Stimulated activated CD4-positive, alpha-beta T cell treated with anti-CD3 and anti-CD28 coated beads, Interleukin-1b, Interleukin-23, amount 100 ng/mL, for 4 hours (primary cell): ENCODE measurements at regions not wholly inside any gene's neighbourhood (a gene's known extent, or its start where the extent isn't known, plus 50 kb on each side); places are given as distances from the start of the nearest gene placed in this dataset.

Experiments used
- DNase-seq, 2 donors: peaks; one replicate each; pipeline ENCODE4 v3.0.0-alpha.2; 2020; ENCODE audit warnings: low read depth in 2 of 2

DNA sequence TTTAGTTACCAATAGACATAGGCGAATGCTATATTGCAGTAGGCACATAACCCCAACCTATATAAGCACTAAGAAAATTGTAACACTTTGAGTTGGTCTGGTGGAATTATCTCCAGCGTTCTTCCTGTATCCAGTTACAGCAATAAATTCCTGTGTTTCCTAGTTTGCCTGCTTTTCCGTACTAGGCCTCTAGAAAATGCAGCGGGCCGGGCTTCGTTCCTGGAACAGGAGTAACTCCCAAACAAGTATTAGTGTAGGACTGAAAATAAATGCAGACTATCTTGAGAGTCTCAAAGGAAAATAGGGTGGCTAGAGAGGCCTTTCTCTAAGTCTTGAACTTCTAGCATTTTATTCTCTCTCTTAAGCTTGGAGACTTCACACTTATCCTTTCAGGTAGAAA is 159.8 kb downstream of the OR13H1 start:
- no peak for DNase-seq

DNA sequence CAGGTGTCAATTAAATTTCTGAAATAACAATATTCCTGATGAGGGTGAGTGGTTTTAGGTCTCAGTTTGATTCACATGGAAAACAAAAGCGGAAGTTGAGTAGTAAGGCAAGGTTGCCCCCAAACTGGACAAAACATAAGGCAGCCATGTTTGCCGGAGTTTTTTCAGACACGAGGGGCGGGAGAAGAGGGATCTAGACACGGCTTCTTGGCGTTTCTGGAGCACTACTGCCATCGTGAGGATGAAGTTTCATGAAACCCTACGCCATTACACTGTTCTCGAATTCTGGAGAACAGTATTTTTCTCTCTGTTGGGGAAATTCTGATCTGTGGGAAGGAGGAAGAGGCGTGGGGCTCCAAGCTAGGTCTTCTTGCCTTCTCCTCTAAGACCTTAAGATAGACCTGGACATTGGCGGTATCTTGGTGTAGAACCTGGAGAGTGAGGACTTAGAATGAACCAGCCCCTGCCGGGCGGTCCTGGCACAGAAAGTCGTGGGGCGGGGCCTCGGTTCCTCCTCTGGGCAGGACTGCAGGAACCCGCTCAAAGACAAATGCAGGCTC is 160.3 kb downstream of the OR13H1 start:
- DNase-seq, result peak in 1 of 2 donors; percentile 91

DNA sequence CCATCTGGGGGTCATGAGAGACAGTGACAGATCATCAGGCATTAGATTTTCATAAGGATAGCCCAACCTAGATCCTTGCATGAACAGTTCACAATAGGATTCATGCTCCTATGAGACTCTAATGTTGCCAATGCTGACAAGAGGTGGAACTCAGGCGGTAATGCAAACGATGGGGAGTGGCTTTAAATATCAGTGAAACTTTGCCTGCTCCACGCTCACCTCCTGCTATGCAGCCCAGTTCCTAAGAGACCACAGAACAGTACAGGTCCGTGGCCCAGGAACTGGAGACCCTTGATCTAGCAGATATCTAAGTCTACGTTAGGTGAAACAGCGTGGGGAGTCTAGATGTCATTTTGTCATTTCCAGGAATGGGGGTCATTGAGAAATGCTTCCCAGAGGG is 165.7 kb downstream of the OR13H1 start:
- no peak for DNase-seq

DNA sequence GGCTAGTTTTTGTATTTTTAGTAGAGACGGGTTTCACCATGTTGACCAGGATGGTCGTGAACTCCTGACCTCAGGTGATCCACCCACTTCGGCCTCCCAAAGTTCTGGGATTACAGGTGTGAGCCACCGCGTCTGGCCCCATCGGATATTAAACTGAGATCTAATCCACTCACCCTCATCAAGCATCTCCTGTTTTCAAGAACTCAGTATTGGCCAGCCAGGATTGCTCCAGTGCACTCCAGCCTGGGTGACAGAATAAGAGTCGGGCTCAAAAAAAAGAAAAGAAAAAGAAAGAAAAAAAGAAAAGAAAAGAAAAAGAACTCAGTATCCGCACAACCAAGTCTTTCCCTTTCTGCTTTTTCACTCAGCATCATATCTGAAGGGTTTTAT is 167.6 kb downstream of the OR13H1 start:
- DNase-seq, result no peak

DNA sequence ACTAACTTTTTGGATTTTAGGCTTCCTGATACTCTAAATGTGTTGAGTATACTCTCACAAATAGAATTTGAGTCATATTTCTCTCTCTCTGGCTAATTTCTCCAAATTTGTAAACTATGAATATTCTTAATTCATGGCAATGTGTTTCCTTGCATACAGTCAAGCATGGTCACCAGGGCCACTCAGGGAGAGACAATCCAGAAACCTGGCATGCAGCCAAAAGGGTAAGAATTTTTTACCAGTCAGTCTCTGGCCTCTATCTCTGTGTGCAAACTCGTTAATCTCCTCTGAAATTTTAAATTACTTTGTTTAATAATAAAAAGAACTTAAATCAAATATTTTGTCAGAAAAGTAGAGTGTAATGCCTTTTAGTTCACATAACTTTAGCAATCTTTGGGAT is 179.8 kb downstream of the OR13H1 start:
- DNase-seq, result no peak

DNA sequence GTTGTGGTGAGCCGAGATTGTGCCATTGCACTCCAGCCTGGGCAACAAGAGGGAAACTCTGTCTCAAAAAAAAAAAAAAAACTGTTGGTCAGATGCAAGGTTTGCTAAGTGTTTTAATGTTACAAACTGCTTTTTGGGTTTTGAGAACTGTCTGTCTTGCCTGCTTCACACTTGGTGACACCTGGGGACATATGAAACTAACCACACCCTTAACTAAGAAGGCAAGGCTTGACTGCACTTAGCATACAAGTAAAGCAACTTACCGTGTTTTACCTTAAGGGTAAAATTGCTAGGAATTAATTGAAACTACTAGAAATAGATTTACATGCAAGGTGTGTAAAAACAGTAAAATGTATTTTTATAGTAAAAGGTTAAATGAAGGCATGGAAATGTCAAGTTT is 180.4 kb downstream of the OR13H1 start:
- no peak for DNase-seq

DNA sequence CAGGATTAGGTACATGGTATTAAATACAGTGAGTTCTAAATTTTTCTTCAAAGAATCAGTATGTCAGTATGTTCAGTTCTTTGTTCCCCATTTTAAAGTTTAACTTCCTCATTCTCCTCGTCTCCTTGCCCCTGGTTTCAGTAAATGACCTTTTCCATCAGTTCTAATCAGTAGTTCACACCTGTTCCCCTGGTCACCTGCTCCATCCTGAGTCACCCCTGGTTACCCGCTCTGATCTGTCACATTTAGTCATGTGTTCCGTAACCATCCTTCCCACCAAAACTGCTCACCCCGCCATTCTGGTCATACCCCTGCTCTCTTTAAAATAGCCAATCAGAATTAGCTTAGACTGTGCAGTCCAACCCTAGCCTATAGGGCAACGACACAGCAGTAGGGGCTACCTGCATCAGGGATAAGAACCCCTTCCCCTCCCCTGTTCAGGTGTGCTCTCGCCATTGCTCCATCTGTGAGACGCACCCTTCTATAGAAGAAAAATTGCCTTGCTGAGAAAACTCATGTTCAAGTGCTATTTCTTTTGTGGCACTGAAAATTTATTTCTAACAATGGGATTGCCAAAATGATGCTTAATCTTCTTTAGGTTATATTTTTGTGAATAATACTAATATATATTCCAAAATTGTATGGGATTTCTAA is 181.3 kb downstream of the OR13H1 start:
- DNase-seq, result no peak

DNA sequence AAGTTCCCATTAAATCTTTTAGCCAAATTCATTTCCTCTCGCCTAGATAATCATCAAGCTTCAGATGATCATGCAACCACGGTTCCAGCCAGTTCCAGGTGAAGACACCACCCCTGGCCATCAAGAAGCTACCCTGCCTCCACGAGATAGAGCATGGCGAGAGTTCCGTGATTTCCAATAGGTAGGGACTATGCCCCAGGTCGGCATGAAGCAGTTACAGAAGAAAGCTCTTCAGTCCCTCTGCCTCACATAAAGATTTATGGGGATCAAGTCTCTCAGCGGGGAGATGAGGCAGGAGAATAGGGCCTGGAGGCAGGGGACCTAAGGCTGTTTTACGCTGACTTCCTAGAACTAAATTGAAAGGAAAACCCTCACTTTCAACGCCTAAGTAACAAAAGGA is 183.9 kb downstream of the OR13H1 start:
- DNase-seq, result no peak

DNA sequence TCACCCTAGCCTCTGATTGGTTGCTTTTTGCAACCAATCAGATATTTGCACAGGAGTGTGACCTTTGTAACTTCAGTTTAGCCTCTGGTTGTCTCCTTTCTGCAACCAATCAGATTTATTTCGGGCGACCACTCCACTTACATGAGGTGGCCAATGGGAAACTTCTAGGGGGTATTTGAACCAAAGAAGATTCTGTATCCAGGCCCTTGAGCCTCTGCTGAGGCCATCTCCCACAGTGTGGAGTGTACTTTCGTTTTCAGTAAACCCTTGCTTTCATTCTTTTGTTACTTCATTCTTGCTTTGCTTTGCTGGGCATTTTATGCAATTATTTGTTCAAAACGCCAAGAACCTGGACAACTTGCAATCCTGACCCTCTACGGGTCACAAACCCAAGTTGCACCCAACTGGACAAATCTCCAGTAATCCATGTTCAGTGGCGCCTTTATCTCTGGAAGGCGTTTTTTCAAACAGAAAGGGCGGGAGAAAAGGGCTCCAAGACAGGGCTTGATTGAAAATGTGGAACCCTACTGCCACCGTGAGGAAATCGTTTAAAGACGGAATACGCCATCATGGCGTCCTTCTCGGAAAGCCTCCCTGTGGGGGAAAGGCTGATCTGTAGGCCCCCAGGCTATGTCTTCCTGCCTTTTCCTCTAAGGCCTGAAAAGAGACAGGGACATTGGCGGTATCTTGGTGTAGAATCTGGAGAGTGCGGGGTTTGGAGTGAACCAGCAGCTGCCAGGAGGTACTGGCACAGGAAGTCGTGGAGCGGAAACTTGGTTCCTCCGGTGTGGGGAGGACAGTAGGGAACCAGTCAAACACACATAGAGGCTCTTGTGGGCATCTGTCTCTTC is 184.6 kb downstream of the OR13H1 start:
- peak in 1 of 2 donors; percentile 80 for DNase-seq

DNA sequence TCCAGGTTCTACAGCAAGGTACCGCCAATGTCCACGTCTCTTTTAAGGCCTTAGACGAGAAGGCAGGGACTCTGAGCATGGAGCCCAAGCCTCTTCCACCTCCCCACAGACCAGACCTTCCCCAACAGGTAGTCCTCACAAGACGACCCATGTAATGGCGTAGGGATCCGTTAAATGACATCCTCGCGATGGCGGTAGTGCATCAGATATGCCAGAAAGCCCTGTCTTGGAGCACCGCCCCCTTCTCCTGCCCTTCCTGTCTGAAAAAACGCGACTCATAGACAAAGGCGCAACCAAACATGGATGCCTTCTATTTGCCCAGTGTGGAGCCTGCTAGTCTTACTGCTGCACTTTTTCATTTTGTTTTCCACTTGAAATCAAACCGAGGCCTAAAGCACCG is 185.4 kb downstream of the OR13H1 start:
- peak in 1 of 2 donors; percentile 66 for DNase-seq

DNA sequence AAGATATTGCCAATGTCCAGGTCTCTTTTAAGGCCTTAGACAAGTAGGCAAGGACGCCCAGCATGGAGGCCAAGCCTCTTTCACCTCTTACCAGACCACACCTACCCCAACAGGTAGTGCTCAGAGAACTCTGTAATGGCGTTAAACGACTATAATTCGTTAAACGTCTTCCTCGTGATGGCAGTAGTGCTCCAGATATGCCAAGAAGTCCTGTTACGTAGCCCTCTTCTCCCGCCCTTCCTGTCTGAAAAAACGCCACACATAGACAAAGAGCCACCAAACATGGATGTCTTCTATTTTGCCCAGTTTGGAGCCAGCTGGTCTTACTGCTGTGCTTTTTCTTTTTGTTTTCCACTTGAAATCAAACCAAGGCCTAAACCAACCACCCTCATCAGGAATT is 190.7 kb downstream of the OR13H1 start:
- DNase-seq, result peak in 1 of 2 donors; percentile 68

DNA sequence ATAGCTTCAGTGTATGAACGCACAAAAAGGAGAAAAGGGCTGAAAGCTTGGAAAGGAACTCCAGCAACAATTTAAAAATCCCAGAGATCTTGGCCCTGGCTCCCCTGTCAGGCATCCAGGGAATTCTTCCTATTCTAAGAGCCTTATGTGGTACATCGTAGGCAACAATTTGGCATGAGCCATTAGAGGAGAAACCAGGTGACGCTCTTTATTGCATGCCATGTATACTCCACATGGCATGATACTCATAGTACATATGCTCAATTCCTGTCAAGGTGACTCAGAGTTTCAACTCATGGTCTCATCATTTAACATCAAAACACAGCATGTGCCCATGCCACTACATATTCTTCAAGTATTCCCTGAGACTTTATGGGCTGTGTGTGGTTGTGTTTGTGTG is 191.3 kb downstream of the OR13H1 start:
- DNase-seq, result no peak

DNA sequence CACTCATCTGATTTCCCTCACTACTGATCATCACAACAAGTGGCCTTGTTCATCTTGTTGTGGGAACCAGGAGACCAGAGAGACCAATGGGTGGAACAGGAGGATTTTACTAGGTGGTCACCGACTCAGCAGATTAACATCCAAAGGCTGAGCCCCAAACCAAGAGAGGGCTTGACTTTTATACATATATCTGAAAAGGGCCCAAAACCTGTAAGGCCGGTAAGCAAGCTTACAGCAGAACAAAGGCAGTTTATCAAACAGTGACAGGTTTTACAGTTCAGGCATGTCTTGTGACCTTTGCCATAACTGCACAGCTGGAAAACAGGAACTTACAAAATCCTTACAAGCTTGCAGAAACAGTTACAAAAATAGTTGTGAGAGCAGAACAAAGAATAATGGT is 195.9 kb downstream of the OR13H1 start:
- DNase-seq, result no peak

DNA sequence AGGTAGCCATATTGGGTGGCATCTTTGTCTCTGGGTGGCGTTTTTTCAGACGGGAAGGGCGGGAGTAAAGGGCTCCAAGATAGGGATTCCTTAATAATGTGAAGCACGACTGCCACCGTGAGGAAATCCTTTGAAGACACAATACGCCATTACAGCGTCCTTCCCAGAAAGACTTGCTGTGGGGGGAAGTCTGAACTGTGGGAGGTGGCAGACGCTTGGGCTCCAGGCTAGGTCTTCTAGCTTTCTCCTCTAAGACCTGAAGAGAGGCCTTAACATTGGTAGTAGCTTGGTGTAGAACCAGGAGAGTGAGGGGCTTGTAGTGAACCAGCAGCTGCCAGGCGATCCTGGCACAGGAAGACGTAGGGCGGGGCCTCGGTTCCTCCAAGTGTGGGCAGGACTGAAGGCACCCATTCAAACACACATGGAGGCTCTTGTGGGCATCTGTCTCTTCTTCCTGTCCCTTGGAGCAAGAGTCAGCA is 197.3 kb downstream of the OR13H1 start:
- DNase-seq, result peak in 1 of 2 donors; percentile 77

DNA sequence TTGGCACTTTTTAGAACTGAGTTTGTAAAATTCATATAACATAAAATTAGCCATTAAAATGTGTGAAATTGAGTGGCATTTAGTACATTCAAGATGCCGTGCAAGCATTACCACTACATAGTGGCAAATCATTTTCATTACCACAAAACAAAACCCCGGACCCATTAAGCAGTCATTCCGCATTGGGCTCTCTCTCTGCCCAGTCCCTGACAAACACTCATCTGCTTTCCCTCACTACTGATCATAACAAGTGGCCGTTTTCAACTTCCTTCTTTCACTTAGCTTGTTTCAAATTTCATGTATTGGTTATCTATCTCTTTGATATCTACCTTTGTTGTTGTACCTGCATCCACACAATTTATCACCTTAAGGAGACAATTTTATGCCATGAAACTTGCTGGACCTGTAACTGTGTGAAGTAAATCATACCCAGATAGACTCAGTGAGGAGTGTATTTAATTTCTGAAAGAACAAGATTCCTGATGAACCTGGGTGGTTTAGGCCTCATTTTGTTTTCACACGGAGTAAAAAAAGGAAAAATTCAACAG is 202.1 kb downstream of the OR13H1 start:
- no peak for DNase-seq

DNA sequence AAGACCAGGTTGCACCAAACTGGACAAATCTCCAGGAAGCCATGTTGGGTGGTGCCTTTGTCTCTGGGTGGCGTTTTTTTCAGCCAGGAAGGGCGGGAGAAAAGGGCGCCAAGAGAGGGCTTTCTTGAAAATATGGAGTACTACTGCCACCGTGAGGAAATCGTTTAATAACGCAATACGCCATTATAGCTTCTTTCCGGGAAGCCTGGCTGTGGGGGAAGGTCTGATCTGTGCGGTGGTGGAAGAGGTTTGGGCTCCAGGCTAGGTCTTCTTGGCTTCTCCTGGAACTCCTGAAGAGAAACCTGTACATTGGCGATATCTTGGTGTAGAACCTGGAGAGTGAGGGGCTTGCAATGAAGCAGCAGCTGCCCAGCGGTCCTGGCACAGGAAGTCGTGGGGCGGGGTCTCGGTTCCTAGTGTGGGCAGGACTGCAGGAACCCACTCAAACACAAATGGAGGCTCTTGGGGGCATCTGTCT is 202.7 kb downstream of the OR13H1 start:
- peak in 1 of 2 donors; percentile 68 for DNase-seq

DNA sequence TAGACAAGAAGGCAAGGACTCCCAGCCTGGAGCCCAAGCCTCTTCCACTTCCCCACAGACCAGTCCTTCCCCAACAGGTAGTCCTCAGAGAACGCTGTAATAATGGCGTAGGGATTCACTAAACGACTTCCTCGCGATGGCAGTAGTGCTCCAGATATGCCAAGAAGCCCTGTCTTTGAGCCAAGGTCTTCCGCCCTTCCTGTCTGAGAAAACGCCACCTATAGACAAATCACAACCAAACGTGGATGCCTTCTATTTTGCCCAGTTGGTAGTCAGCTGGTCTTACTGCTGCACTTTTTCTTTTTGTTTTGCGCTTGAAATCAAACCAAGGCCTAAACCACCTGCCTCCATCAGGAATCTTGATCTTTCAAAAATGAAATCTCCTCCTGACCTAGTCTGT is 203.3 kb downstream of the OR13H1 start:
- DNase-seq, result peak in 1 of 2 donors; percentile 60

DNA sequence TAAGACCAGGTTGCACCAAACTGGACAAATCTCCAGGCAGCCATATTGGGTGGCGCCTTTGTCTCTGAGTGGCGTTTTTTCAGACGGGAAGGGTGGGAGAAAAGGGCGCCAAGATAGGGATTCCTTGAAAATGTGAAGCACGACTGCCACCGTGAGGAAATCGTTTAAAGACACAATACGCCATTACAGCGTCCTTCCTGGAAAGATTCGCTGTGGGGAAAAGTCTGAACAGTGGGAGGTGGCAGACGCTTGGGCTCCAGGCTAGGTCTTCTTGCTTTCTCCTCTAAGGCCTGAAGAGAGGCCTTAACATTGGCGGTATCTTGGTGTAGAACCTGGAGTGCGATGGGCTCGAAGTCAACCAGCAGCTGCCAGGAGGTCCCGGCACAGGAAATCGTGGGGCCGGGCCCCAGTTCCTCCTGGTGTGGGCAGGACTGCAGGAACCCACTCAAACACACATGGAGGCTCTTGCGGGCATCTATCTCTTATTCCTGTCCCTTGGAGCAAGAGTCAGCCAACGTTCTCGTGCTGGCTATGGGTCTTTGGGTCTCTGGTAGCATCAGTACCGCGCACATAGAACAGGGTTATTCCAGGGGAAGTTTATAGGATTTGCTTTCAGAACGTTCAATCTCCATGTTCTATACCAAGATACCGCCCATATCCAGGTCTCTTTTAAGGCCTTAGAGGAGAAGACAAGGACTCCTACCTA is 208.8 kb downstream of the OR13H1 start:
- peak in 1 of 2 donors; percentile 72 for DNase-seq

DNA sequence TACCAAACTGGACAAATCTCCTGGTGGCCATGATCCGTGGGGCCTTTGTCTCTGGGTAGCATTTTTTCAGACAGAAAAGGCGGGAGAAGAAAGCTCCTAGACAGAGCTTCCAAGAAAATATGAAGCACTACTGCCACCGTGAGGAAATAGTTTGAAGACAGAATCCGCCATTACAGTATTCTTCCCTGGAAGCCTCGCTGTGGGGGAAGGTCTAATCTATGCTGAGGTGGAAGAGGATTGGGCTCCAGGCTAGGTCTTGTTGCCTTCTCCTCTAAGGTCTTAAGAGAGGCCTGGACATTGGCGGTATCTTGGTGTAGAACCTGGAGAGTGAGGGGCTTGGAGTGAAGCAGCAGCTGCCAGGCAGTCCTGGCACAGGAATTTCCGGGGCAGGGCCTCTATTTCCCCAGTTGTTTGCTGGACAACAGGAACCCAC is 218.9 kb downstream of the OR13H1 start:
- peak in 1 of 2 donors; percentile 50 for DNase-seq

DNA sequence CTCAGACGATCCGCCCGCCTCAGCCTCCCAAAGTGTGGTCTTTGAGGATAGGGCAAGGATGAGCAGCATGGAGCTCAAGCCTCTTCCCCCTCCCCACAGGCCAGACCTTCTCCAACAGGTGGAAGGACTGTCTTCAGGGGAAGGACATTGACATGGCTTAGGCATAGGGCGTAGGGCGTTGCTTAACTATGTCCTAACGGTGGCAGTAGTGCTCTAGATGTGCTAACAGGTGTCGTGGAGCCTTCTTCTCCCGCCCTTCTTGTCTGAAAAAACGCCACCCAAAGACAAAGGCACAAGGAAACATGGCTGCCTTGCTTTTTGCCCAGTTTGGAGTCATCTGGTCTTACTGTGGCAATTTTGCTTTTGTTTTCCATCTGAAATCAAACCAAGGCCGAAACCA is 219.8 kb downstream of the OR13H1 start:
- DNase-seq, result peak in 1 of 2 donors; percentile 82

DNA sequence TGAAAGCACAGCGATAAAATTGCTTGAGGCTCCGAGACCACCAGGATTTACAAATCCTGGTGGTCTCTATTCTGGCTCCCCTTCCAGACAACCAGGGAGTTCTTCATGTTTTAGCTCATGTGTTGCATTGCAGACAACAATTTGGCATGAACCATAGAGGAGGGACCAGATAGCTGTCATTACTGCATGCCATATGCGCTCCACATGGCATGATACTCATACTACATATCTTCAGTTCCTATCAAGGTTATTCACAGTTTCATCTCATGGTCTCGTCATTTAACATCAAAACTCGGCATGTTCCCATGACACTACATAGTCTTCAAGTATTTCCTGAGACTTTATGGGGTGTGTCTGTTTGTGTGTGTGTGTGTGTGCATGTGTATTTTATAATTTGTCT is 220.3 kb downstream of the OR13H1 start:
- DNase-seq, result no peak
